GM19324 (cell line): ENCODE measurements at regions not wholly inside any gene's neighbourhood (a gene's known extent, or its start where the extent isn't known, plus 50 kb on each side); places are given as distances from the start of the nearest gene placed in this dataset.
"Not testable (repeated sequence)": the region's sequence is repeated elsewhere in the genome, so short reads cannot be mapped to it uniquely, and the experiment has no call there.

ENCODE experiments used
- ATAC-seq: cut with Tn5 transposase; IDR thresholded peaks from one replicate; pipeline ENCODE4 v1.9.1; 2021; ENCODE audit warnings: mild to moderate bottlenecking, moderate library complexity; ENCODE audit not compliant: unreplicated experiment, low FRiP score

GRCh38 chr2:35831385-35831784, 524.2 kb upstream of the CRIM1 start:
- no peak for ATAC-seq

GRCh38 chr2:35830833-35831232, 524.7 kb upstream of the CRIM1 start:
- no peak for ATAC-seq

GRCh38 chr2:35827086-35827485, 528.5 kb upstream of the CRIM1 start:
- no peak for ATAC-seq

GRCh38 chr2:35822716-35823115, 532.9 kb upstream of the CRIM1 start:
- ATAC-seq, result no peak

GRCh38 chr2:35821675-35822074, 533.9 kb upstream of the CRIM1 start:
- no peak for ATAC-seq

- ATAC-seq, result no peak
Measured at GRCh38 chr2:35820391-35820790, 535.2 kb upstream of the CRIM1 start.

- ATAC-seq, result no peak
Measured at GRCh38 chr2:35819033-35819432, 536.5 kb upstream of the CRIM1 start.

- ATAC-seq, result not testable (repeated sequence)
Measured at GRCh38 chr2:35818359-35818758, 537.2 kb upstream of the CRIM1 start.

- ATAC-seq, result not testable (repeated sequence)
Measured at GRCh38 chr2:35814597-35814996, 541.0 kb upstream of the CRIM1 start.

- no peak for ATAC-seq
Measured at GRCh38 chr2:35803126-35803525, 552.5 kb upstream of the CRIM1 start.

GRCh38 chr2:35794796-35795450, 560.7 kb upstream of the CRIM1 start:
- ATAC-seq, result no peak

- ATAC-seq, result no peak
Measured at GRCh38 chr2:35790292-35790691, 565.3 kb upstream of the CRIM1 start.

- no peak for ATAC-seq
Measured at GRCh38 chr2:35788543-35788942, 567.0 kb upstream of the CRIM1 start.

GRCh38 chr2:35787302-35788031, 568.1 kb upstream of the CRIM1 start:
- ATAC-seq, result no peak

- ATAC-seq, result no peak
Measured at GRCh38 chr2:35785564-35785963, 570.0 kb upstream of the CRIM1 start.

- ATAC-seq, result peak; percentile 69
Measured at GRCh38 chr2:35784777-35785176, 570.8 kb upstream of the CRIM1 start.

- no peak for ATAC-seq
Measured at GRCh38 chr2:35783723-35784122, 571.9 kb upstream of the CRIM1 start.

- ATAC-seq, result no peak
Measured at GRCh38 chr2:35741556-35741955, 614.0 kb upstream of the CRIM1 start.

GRCh38 chr2:35731674-35732073, 623.9 kb upstream of the CRIM1 start:
- ATAC-seq, result no peak

- ATAC-seq, result no peak
Measured at GRCh38 chr2:35714883-35715282, 640.7 kb upstream of the CRIM1 start.

GRCh38 chr2:35708411-35708923, 647.1 kb upstream of the CRIM1 start:
- no peak for ATAC-seq

GRCh38 chr2:35688309-35688708, 667.3 kb upstream of the CRIM1 start:
- no peak for ATAC-seq
